H54 (cell line): ENCODE measurements at regions not wholly inside any gene's neighbourhood (a gene's known extent, or its start where the extent isn't known, plus 50 kb on each side); places are given as distances from the start of the nearest gene placed in this dataset.
"Not testable (repeated sequence)": the region's sequence is repeated elsewhere in the genome, so short reads cannot be mapped to it uniquely, and the experiment has no call there.

ENCODE experiments used
- DNase-seq: peaks from one replicate; pipeline ENCODE4 v3.0.0; 2011; ENCODE audit warnings: low spot score, mixed read lengths; ENCODE audit not compliant: insufficient read length
- FAIRE-seq: peaks from 3 replicates; lab custom pipeline; 2011; peaks lifted over from hg19 to GRCh38; lab: Jason Lieb, UNC
- POLR2A ChIP-seq: IDR thresholded peaks from 2 replicates; pipeline ENCODE4 v1.6.1; 2011; ENCODE audit warnings: low read depth, mild to moderate bottlenecking, low read length

- no peak for DNase-seq
- TF ChIP-seq POLR2A = no peak
- no peak for FAIRE-seq
These were observed 153.4 kb downstream of the SOX1 start for GRCh38 chr13:112220296-112220875.

GRCh38 chr13:112220925-112221324, 154.0 kb downstream of the SOX1 start:
- no peak for FAIRE-seq
- no peak for DNase-seq
- TF ChIP-seq POLR2A = no peak

- DNase-seq = no peak
- FAIRE-seq = no peak
- TF ChIP-seq POLR2A = no peak
These were observed 153.2 kb upstream of the SPACA7 start for GRCh38 chr13:112222971-112223370.

GRCh38 chr13:112223929-112224328, 152.2 kb upstream of the SPACA7 start:
- not testable (repeated sequence) for DNase-seq, FAIRE-seq

GRCh38 chr13:112225429-112226090, 150.6 kb upstream of the SPACA7 start:
- TF ChIP-seq POLR2A = no peak
- DNase-seq (no peak), FAIRE-seq (no peak)

GRCh38 chr13:112226320-112227002, 149.7 kb upstream of the SPACA7 start:
- TF ChIP-seq POLR2A = no peak
- DNase-seq (no peak), FAIRE-seq (no peak)

GRCh38 chr13:112227031-112227430, 149.1 kb upstream of the SPACA7 start:
- DNase-seq = no peak
- no peak for FAIRE-seq
- TF ChIP-seq POLR2A = no peak

GRCh38 chr13:112229445-112229844, 146.7 kb upstream of the SPACA7 start:
- TF ChIP-seq POLR2A = no peak
- no peak for FAIRE-seq
- DNase-seq = no peak

- FAIRE-seq = no peak
- DNase-seq = no peak
- TF ChIP-seq POLR2A = no peak
These were observed 145.9 kb upstream of the SPACA7 start for GRCh38 chr13:112229992-112230872.

GRCh38 chr13:112231451-112232083, 144.6 kb upstream of the SPACA7 start:
- DNase-seq (no peak), FAIRE-seq (no peak)
- no peak for TF ChIP-seq POLR2A

- DNase-seq = no peak
- TF ChIP-seq POLR2A = no peak
- no peak for FAIRE-seq
These were observed 142.9 kb upstream of the SPACA7 start for GRCh38 chr13:112233256-112233655.

- no peak for DNase-seq
- no peak for TF ChIP-seq POLR2A
- FAIRE-seq = no peak
These were observed 142.4 kb upstream of the SPACA7 start for GRCh38 chr13:112233716-112234115.

- no peak for TF ChIP-seq POLR2A
- no peak for FAIRE-seq
- no peak for DNase-seq
These were observed 141.9 kb upstream of the SPACA7 start for GRCh38 chr13:112234131-112234875.
